Psoas muscle (tissue), 7 donors: ENCODE measurements at regions not wholly inside any gene's neighbourhood (a gene's known extent, or its start where the extent isn't known, plus 50 kb on each side); places are given as distances from the start of the nearest gene placed in this dataset.

Experiments
- ATAC-seq, 4 donors: fragments of 200-7000 bp; cut with Tn5 transposase; one replicate each; pipeline ENCODE4 v1.9.1; 2020; ENCODE audit warnings: moderate library complexity in 3 of 4, mild to moderate bottlenecking in 2 of 4
- DNase-seq, 2 donors: peaks; one replicate each; pipeline ENCODE4 v3.0.0-alpha.2; 2020
- H3K27ac ChIP-seq: fragments of 200-600 bp; one replicate; pipeline ENCODE4 v1.8.0; 2022
- H3K27me3 ChIP-seq, 3 donors: fragments of 200-600 bp in 1 of 3; one replicate each; pipeline versions ENCODE4 v1.6.1 to v1.8.0; 2013 to 2022; ENCODE audit warnings: low read length in 2 of 3, mild to moderate bottlenecking in 2 of 3, moderate library complexity in 1 of 3; ENCODE audit not compliant: insufficient read depth in 3 of 3
- H3K36me3 ChIP-seq, 2 donors: fragments of 200-600 bp in 1 of 2; one replicate each; pipeline versions ENCODE4 v1.6.1 to v1.8.0; 2013 to 2022; ENCODE audit warnings: low read depth in 1 of 2, mild to moderate bottlenecking in 1 of 2, moderate library complexity in 1 of 2; ENCODE audit not compliant: insufficient read depth in 1 of 2
- H3K4me1 ChIP-seq: fragments of 200-600 bp; one replicate; pipeline ENCODE4 v1.8.0; 2022
- H3K4me3 ChIP-seq: fragments of 200-600 bp; one replicate; pipeline ENCODE4 v1.8.0; 2022; ENCODE audit warnings: mild to moderate bottlenecking
- H3K9me3 ChIP-seq: fragments of 200-600 bp; one replicate; pipeline ENCODE4 v1.8.0; 2022
- CTCF ChIP-seq: fragments of 200-600 bp; IDR thresholded peaks from one replicate; pipeline ENCODE4 v1.8.0; 2022; ENCODE audit warnings: antibody characterized with exemption
- WGBS, 3 donors: extraction: QIAGEN DNeasy Blood & Tissue Kit; methylation state at CpG; one replicate each; pipeline versions ENCODE4 v1.1.6 to v1.1.7; 2013; 5-methylcytosine and 5-hydroxymethylcytosine counted together
- intact Hi-C, 2 donors: fragments of 100-400 bp; cut with DNase I; formaldehyde crosslinking; loops; one replicate each; pipeline versions ENCODE4 v1.11.0 to v1.14.2; 2022
- donor health status: healthy with polysubstance abuse.
- donor health status: DM: no; HTN: no; CAD: no; lungs with moderate emphysema.
- donor health status: Bipolar disorder and iron deficiency.
- donor health status: healthy.
- donor health status: DM: yes; HTN: yes; CAD: no.
- donor health status: DM: no; HTN: no; CAD: no.
- donor health status: DM: yes; HTN: yes; CAD: no.

DNA sequence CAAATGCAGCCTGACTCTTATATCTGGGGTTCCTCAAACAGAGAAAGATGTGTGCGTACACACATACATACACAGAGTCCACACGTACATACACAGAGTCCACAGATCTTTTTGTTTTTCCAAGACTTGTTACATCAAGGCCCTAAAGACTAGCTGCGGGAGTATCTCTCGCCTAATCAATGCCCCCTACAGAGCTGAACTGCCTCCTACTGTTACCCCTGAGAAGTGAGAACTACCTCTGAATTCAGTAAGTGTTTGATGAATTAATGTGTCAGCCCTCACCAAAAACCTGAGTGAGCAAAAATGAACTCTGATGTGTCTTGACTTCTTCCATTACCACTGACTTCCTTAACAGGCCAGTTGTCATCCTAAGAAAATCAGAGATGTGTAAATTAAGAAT, 351.2 kb downstream of the HHIPL2 start:
- TF ChIP-seq CTCF, result no peak
- intact Hi-C loops, result loop anchor here in 1 of 2 donors (10.0 kb wide), 1 partner anchor 218 kb away; no protein-coding TSS in a partner anchor
- H3K27ac ChIP-seq, result no peak overlapping the region
- H3K4me1 ChIP-seq, result no peaks in the 10 kb centered on the region
- DNase-seq (no peak), ATAC-seq (no peak)
- no peaks in the 10 kb centered on the region for H3K9me3 ChIP-seq
- WGBS, 3 donors, result 83 to 89% (median 83%) methylated on average over 4 of the region's 4 CpGs
- H3K27me3 ChIP-seq, result no peaks in the 10 kb centered on the region
- no peaks in the 10 kb centered on the region for H3K36me3 ChIP-seq
- no peak overlapping the region for H3K4me3 ChIP-seq

DNA sequence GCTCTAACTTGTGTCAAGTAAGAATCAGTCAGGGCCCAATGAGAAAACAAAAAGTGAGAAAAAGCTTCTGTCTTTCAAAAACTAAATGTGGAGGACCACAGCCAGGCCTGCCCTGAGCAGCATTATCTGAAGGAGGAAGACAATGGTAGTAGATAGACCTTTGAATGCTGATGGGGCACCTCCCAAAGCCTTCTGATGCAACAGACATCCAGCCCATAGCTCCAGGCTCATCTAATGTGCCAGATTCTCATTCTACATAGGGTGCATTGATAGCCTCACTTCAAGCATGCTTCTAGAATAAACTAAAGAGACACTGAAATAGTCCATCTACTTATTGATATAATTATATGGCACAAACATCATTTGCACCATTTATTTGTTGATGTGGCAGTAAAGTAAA, 351.6 kb downstream of the HHIPL2 start:
- Histone ChIP-seq H3K4me1 (no peaks in the 10 kb centered on the region), H3K4me3 (no peak overlapping the region), H3K9me3 (no peaks in the 10 kb centered on the region), H3K36me3 (no peaks in the 10 kb centered on the region), H3K27me3 (no peaks in the 10 kb centered on the region), H3K27ac (no peak overlapping the region)
- intact Hi-C loops, result loop anchor here in 1 of 2 donors (10.0 kb wide), 1 partner anchor 219 kb away; no protein-coding TSS in a partner anchor
- no peak for ATAC-seq
- TF ChIP-seq CTCF, result no peak
- DNase-seq, result no peak

GRCh38 chr1:222195857-222196256, 352.0 kb downstream of the HHIPL2 start:
- no peak for ATAC-seq
- intact Hi-C loops, result loop anchor here in 1 of 2 donors (10.0 kb wide), 1 partner anchor 219 kb away; no protein-coding TSS in a partner anchor
- Histone ChIP-seq H3K36me3 (no peaks in the 10 kb centered on the region), H3K27ac (no peak overlapping the region), H3K4me3 (no peak overlapping the region), H3K27me3 (no peaks in the 10 kb centered on the region), H3K9me3 (no peaks in the 10 kb centered on the region), H3K4me1 (no peaks in the 10 kb centered on the region)
- TF ChIP-seq CTCF, result no peak
- 80 to 89% (median 81%) methylated on average over 4 of the region's 4 CpGs for WGBS, 3 donors
- DNase-seq, result no peak

DNA sequence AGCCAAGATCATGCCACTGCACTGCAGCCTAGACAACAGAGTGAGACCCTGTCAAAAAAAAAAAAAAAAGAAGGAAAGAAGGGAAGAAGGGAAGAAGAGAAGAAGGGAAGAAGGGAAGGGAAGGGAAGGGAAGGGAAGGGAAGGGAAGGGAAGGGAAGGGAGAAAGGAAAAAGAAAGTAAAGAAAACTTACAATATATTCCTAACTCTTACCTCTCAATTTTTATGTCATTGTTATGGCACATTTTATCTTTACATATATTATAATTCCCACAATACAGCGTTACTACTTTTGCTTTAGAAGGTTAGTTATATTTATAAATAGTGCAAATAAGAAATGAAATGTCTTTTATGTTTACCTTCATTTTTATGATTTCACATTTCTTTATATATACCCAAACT, 358.7 kb downstream of the HHIPL2 start:
- Histone ChIP-seq H3K4me1 (no peaks in the 10 kb centered on the region), H3K27ac (no peak overlapping the region), H3K4me3 (no peak overlapping the region), H3K36me3 (no peaks in the 10 kb centered on the region), H3K27me3 (no peaks in the 10 kb centered on the region), H3K9me3 (no peaks in the 10 kb centered on the region)
- intact Hi-C loops, result no loop called here
- ATAC-seq (no peak), DNase-seq (no peak)
- WGBS, 3 donors, result 3 to 97% (median 91%) methylated on average over 1 of the region's 1 CpG
- TF ChIP-seq CTCF, result no peak

GRCh38 chr1:222187566-222188332, 360.2 kb downstream of the HHIPL2 start:
- ATAC-seq (no peak), DNase-seq (no peak)
- Histone ChIP-seq H3K27ac (no peak overlapping the region), H3K4me3 (no peak overlapping the region), H3K36me3 (no peaks in the 10 kb centered on the region), H3K9me3 (no peaks in the 10 kb centered on the region), H3K4me1 (no peaks in the 10 kb centered on the region), H3K27me3 (no peaks in the 10 kb centered on the region)
- 64 to 79% (median 79%) methylated on average over 6 of the region's 6 CpGs for WGBS, 3 donors
- no peak for TF ChIP-seq CTCF
- intact Hi-C loops, result no loop called here
